ENCODE measurements at regions not wholly inside any gene's neighbourhood (a gene's known extent, or its start where the extent isn't known, plus 50 kb on each side); places are given as distances from the start of the nearest gene placed in this dataset.

DNA sequence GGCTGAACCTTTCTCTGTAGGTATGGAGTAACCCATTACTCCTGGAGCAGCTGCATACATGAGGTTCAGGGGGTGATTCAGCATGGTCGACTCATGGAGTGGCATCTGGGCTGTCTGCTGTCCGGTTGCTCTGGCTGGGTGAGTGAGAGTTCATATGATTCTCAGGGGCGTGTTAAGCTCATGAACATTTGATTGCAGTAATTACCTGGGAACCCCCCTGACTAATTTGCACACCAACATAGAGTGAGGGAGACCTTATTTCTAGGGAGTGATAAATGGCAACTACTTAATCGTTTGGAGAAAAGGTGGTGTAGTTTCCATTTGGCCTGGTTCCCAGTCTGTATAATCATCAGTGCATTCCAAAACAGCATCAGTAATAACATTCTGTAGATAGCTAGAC, 661.9 kb downstream of the ETS1 start:
- DNase-seq: no peak

DNA sequence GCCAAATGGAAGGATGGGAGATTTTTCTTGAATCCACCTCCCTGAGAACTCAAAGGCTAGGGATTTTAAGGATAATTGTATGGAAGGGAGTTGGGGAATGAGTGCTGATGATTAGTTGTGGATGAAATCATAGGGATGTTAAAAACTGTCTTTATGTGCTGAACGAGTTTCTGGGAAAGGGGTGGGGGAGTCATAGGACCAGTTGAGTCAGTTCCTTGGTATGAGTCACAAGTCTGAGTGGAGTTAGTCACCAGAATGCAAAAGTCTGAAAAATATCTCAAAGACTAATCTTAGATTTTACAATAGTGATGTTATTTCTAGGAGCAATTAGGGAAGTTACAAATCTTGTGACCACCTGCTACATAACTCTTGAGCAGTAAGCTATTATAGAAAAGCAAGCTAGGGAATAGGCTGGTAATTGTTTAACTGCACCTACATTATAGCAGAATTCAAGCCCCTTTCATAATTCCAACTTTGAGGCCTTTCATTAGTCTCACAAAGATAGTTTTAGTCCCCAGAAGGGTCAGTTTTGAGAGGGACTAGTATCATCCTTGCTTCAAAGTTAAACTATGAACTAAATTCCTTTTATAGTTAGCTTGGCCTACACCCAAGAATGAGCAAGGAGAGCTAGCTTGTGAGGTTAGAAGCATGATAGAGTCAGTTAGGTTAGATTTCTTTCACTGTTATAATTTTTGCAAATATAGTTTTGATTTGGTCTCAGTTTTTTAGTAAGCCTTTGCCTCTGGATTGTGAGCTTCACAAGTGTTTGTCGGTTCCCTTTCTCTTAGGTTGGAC, 668.0 kb downstream of the ETS1 start:
- DNase-seq: no peak

DNA sequence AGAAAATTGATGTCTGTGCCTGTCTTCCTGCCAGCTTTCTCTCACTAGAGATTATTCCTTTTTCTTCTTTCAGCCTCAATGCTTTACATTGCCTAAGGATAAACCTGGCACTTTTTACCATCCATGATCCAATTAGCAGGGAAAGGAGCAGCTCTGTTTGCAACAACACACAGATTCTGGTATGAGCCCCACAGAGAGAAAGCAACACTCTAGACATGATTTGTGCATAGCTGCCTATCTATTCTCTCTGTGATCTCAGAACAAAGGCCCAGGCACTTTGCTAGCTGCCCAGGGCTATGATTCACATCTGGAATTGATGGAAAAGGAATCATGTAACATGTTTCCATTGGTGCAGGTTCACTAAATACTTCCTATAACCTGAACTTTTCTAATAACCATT, 685.0 kb downstream of the ETS1 start:
- no peak for DNase-seq

DNA sequence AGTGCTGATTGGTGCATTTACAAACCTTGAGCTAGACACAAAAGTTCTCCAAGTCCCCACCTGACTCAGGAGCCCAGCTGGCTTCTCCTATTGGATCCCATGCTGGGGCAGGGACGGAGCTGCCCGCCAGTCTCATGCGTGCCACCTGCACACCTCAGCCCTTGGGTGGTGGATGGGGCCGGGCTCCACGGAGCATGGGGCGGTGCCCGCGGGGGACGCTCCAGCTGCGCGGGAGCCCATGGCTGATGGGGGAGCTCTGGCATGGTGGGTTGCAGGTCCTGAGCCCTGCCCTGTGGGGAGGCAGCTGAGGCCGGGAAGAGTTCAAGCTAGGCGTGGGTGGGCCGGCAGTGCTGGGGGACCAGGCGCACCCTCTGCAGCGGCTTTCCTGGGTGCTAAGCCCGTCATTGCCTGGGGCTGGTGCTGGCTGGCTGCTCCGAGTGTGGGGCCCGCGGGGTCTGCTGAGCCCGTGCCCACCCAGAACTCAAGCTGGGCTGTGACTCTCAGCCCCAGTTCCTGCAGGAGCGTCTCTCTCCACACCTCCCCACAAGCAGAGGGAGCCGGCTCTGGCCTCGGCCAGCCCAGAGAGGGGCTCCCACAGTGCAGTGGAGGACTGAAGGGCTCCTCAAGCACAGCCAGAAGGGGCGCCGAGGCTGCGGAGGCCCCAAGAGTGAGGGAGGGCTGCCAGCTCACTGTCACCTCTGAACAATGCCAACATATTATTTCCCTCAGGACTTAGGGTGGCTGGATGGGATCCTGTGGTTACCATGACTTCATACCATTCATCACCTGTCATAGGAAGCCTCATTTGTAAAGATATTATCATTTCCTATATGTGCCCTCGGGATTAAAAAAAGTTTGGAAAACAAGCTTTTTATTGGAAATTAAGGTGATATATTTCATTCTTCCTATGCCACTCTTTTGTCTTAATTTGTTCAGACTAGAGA, 688.7 kb downstream of the ETS1 start:
- no peak for DNase-seq

DNA sequence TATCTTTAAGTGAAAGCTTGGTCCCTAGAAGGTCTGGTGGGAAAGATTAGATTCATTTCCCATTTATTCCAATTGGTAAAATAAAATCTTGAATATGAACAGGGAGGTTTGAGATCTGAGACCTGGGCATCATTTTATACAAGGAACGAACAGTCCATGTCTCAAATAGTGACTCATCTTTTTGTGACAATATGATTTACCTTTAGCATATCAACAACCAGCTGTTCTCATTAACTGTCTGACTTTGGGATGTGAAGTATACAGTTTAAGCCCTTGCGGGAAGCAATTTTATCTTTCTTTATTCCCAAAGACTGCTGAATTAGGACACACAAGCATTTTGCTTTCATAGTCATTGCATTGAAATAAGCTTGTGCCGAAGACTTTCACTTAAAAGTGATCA, 691.6 kb downstream of the ETS1 start:
- no peak for DNase-seq

DNA sequence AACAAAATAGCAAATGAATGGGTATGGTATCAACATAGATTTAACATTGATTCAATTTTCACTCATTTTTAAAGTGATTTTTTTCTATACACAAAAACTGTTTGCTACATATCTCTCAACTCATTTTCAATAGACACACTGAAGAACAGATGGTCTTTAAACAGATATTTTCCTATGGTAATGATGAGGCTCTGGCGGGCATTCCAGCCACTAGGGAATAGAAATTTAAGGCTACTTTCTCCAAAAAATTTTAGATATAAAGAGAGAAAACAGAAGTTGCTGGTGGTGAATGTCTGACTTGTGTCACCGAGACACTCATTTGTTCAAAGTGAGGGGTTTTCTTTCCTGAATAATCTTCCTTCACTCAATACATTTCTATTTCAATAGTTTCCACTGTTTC, 693.0 kb downstream of the ETS1 start:
- DNase-seq: no peak

DNA sequence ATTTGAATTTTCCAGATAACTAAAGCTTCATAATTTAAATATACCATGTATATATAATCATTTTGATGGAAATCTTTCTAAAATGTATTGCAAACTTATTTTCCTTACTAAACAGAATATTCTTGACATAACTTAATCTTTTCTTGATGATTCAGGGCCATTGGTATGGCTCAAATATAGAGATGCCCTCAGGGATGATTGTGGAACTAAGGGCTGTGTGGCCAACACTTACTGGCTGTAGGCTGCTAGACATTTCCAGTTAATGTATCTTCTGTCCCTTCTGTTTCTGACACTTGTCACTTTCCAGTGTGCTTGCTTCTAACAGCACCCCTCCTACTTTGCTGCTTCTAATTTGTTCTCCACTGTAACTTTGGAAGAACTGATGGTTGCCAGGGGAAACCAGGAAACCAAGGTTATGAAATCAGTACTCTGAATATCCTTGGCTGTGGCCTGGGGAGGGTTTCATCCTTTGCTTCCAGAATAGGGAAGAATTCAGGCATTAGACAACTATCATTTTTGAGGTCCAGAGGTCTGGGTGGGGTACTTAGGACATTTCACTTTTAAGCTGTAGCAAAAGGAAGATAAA, 697.2 kb downstream of the ETS1 start:
- no peak for DNase-seq

DNA sequence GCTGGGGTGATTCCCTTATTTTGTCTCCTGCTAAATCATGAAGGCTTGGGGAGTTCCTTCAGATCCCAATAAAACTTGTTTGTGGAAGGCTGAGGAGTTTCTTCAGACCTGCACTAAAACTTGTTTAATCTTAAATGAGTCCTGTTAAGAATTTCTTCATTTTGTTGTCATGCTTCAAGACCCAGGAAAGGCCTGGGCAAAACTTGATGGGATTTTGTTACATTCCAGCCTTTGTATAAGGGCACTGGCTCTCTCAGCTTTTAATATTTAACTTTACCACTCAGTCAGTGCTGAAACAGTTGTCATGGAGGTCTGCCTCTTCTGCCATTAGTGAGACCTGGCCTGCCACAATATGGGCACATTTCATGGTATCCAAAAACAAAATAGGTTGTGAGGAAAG, 699.0 kb downstream of the ETS1 start:
- DNase-seq: no peak

DNA sequence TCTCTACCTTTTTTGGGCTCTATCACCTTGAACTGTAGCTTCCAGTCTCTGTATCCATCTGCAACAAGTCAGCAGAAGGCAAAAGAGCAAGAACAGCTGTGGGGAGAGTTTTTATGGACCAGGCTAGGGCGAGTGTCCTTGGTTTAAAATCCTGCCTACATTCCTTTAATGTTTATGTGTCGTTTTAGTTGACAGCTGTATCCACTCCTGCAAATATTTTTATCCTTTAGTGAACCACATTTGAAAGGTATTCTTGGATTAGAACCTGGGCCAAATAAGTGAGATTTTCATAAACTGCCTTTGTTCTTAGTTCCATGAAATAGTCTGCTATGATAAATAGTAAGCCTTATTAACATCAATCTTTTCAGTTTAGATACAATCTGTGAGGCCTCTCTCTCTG, 712.2 kb downstream of the ETS1 start:
- DNase-seq: no peak

DNA sequence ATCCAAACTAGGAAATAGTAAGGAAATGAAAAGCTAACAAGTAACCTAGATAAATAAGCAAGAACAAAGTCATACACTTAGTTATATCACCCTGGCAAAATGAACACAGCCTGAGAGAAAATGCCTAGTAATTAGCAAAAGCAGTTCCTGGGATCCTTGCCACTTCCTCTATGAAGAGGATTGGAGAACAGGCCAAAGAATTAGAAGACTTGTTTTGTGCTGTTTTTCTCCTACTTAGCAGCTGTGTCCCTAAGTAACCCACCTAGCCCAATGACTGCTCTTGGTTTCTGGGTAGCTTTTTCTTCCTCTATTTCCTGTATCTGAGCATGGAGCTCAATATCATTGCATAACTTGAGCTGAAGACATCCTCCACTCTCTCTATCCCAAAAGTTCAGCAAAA, 713.9 kb downstream of the ETS1 start:
- no peak for DNase-seq

DNA sequence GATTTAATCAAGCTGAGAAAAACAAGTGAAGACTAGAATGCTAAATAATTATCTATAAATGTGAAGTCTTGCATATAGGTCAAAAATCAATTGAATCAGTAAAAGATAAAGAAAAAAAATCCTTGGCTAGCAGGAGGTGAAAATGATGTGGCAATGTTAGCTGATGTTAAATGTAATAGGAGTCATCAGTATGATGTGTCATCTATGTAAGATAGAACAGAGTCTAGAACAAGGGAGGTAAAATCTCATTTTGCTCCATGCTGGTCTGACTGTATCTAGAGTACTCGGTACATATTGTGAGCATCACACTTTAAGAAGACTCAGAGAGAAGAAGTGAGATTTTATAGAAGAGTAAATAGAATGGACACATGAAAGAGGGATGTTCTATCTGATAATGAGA, 721.2 kb downstream of the ETS1 start:
- DNase-seq: no peak

DNA sequence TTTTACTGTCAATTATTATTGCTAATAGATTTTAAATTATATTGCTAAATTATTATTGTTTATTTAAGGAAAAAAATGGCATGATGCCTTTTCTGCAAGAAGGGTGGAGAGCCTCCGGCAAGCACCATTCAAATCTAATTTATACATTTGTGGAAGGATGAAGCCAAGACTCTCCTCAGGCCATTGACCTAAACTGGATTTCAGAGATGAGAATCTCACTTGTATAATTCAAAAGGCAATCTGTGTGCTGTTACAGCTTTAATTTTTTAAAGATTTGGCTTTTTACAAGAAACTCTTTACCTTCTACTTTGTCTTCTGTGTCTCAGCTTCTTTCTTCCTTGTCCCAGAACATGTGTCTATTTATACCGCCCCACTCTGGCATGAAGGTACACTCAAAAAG, 722.5 kb downstream of the ETS1 start:
- DNase-seq: no peak

DNA sequence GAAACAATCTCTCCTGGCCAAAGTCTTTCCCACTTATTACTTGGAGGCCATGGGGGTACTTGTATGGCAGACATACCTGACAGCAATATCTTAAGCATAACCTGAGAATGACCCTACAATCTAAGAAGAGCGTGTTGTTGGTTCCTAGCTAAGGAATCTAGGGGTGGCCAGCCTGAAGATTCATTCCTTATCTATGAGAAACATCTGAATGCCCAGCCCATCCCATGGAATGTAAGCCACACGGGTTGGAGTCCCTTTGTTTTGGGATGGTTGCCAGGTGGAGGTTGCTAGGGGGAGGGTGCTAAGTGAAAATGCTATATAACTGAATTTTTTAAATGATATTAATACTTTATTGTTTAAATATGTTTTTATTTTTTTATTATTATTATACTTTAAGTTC, 725.0 kb downstream of the ETS1 start:
- DNase-seq: no peak

DNA sequence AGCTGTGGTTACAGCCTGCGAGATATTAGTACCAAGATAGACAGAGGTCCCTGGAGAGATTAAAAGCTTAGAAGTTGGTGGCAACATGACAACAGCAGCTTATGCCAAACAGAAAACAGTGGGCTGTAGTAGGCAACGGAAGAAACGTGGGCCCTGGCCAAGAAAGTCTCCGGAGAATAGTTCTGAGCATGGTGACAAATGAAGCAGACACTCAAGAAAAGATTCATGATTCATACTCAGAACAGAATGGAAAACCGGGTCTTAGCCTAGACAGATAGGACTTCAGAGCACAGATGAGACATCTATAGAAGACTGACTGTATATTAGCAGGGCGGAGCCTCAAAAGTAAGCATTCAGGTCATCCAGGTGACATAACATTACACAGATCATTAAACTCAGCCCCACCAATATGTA, 727.4 kb downstream of the ETS1 start:
- no peak for DNase-seq

DNA sequence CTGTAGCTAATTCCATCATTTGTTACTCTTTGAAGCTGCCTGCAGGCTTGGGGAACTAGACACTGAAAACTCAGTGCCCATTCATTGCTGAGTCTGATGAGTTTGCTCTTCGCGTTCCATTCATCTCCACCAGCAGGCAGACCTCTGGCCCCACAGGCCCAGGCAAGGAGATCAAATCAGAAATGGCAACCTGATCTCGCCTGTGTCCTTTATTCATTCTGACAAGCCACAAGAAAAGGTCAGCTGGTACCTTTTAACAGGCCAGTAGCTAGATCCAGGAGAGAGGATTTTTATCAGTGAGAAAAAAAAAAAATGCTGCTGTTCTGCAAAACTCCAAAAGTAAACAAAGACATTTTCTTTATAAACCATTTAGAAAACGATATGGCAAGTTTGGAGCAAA, 742.5 kb downstream of the ETS1 start:
- DNase-seq: no peak

DNA sequence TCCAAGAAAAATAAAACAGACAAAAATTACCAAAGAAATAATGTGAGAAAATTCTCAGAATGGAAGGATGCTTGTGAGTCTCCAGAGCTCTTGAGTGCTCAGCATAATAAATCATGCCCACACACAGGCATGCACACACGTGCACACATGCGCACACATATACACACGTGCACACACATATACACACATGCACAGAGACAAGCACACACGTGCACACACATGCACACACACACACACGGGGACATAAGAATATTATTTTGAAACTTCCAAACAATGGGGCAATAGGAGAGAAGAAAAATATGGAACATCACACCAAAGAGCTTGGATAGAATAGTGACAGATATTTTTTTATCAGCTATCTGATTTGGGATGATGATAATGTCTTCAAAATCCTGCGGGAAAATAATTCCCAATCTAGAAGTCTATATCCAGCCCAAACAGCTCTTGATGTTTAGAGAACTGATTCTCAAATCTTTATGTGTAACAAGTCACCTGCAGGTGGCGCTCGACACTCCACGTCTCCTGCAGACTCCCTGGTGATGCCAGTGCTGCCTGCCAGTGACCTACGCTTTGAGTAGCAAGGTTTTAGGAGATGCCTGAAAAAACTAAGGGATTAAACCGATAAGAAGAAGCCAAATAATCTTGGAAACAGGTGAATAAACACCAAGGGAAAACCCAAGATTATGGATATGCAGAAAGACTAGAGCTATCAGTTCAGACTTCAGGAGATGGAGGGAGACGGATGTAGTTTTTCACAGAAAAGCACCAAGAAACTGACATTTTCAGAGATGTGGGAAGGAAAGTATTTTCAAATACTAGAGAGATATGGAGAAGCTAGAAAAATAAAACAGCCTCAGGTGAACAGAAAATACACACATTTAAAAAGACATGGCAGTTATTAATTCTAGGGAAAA, 743.6 kb downstream of the ETS1 start:
- peak; percentile 59 for DNase-seq

DNA sequence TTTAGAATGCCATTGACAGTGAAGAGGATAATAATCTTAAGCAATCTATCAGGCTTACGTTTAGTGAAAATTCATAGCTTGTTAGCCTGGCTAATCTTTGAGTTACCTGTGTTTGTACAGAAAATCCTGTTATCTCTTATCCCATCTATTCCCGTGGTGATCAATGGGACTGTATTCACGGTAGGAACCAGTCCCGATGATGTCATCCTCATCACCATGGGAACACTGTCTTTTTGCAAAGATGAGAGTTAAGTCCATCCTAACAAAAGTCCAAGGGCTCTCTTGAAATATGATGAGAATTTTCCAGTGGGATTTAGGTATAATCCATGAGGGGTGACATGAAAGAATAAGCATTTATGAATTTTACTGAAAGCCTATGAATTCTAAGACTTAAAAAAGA, 762.2 kb downstream of the ETS1 start:
- no peak for DNase-seq

DNA sequence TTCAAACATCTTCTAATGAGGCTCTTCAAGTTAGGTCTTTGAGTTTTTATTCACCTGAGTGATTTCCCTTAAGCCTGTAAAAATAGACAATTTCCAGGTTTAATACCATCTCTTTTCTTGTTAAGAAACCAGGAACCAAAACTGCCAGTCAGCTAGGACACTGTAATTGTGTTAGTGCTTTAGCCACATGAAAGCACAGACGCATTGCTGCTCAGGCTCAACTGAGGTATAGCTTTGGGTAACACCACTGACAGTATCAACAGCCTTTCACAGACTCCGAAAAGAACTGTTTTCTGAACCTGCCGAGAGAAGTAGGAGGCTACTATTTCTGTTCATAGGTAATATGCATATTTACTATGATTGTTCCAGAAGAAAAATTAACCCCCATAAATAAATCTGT, 768.7 kb downstream of the ETS1 start:
- DNase-seq: no peak

DNA sequence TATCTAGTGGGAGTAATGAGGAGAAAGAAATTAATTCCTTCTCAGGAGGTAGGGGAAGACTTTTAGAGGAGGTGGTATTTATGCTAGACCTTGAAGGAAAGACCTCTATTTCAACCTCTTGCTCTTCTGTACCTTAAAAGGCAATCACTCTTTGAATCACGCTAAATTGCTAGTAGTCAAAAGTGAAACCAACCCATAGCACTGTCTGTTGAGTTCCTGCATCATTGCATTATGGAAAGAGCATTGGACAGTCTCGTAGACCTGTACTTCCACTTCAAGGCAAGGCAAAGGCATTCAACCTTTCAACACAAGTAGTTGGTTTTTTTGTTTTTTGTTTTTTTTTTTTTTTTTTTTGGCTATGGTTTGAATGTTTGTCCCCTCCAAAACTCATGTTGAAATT, 770.4 kb downstream of the ETS1 start:
- no peak for DNase-seq

DNA sequence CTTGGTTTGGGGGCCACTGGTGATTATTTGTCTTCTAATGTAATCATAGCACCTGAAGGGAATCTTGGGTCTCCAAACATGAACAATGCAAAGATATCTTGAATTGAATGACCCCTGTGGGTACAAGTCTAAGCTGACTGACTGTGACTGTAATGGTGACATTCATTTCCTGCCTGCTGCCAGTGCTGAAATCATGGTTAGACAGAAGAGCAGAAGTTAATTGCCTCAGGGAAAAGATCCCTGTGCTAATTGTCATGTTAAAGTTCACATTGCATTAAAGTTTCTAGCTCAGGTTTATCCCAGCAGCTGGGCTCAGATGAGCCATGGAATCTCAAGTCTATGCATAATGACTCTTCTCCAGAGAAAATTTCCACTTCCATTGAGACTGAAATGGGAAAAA, 772.0 kb downstream of the ETS1 start:
- DNase-seq: no peak

DNA sequence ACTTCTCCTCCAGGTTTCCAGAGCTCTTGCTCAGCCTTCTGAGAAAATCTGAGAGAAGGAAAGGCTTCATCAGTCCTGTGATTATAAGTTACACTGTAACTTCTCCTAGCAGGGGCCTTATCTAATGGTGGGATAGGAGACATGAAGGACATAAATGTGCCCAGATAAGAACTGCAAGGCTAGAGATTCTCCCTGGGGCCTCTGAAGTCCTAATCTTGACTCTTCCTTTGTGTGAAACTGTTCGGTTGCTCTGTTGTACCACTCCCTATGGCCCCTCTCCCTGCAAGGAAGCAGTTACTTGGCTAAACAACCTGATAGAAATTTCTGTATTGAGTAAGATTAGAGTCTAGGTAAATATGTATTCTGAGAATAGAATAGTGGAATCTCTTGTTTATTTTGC, 780.9 kb downstream of the ETS1 start:
- DNase-seq: no peak

DNA sequence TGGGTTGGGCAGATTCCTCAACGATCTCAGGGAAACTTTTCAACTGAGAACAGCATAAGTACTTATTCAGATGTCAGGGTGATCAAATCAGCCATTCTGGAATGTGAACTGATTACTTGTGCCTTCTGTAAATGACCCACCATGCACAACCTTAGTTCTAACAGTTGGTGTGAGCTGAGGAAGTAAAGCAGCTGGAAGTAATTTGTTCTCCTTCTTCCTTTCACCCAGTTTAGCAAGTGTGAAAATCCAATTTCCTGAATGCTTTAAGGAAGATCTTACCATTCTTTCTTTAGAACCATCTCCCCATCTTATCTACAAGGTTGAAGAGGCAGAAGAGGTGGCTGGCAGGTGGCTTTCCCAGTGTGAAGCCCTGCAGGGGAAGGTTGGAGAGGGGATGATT, 781.6 kb downstream of the ETS1 start:
- no peak for DNase-seq

All from CD4-positive, alpha-beta T cell treated with Interleukin-17A for 4 hours (primary cell).